IMR-90 (cell line): ENCODE measurements at regions not wholly inside any gene's neighbourhood (a gene's known extent, or its start where the extent isn't known, plus 50 kb on each side); places are given as distances from the start of the nearest gene placed in this dataset.

Experiments
- ATAC-seq: fragments of 200-7000 bp; cut with Tn5 transposase; 2 replicates; pipeline ENCODE4 v1.9.1; 2020; ENCODE audit warnings: low read depth, mild to moderate bottlenecking, moderate library complexity
- BruUV-seq: library from RNA; stranded (reverse); fragments of 400-500 nt; replicated peaks from 2 replicates; lab custom pipeline; 2021; lab: Mats Ljungman, UMichigan
- CTCF ChIA-PET: fragments of 300-600 bp; formaldehyde crosslinking; extraction: SDS; loops from one replicate; lab custom pipeline; 2021; ENCODE audit warnings: antibody characterized with exemption; lab: Yijun Ruan, JAX
- POLR2A ChIA-PET: fragments of 300-600 bp; sonication (Branson Sonifier 250); formaldehyde crosslinking; loops from one replicate; lab custom pipeline; 2022; ENCODE audit warnings: antibody characterized with exemption; ENCODE audit not compliant: unreplicated experiment; lab: Charles Lee
- DNase-seq: peaks from one replicate; pipeline ENCODE4 v3.0.0; 2013
- H2AFZ ChIP-seq: replicated peaks from 2 replicates; pipeline ENCODE3; 2013; ENCODE audit warnings: low read length, mild to moderate bottlenecking; ENCODE audit not compliant: poor library complexity
- H2AK5ac ChIP-seq: 2 replicates; pipeline ENCODE4 v1.6.1; 2013; ENCODE audit warnings: low read depth, low read length, inconsistent platforms
- H2AK9ac ChIP-seq: replicated peaks from 2 replicates; pipeline ENCODE3; 2013; ENCODE audit warnings: mild to moderate bottlenecking, low read depth, low read length, moderate library complexity; ENCODE audit not compliant: poor library complexity
- H2BK120ac ChIP-seq: 2 replicates; pipeline ENCODE4 v1.6.1; 2013; ENCODE audit warnings: low read depth, low read length, inconsistent platforms
- H2BK15ac ChIP-seq: 3 replicates; pipeline ENCODE4 v1.6.1; 2013; ENCODE audit warnings: low read depth, low read length, inconsistent platforms
- H2BK20ac ChIP-seq: 2 replicates; pipeline ENCODE4 v1.6.1; 2013; ENCODE audit warnings: low read depth, mild to moderate bottlenecking, inconsistent platforms, low read length, moderate library complexity
- H2BK5ac ChIP-seq: 2 replicates; pipeline ENCODE4 v1.6.1; 2013; ENCODE audit warnings: mild to moderate bottlenecking, low read depth, low read length, inconsistent platforms; ENCODE audit not compliant: poor library complexity, severe bottlenecking
- H3K14ac ChIP-seq: replicated peaks from 2 replicates; pipeline ENCODE4 v1.6.1; 2013; ENCODE audit warnings: low read depth, low read length, inconsistent platforms
- H3K18ac ChIP-seq: 2 replicates; pipeline ENCODE4 v1.6.1; 2013; ENCODE audit warnings: low read depth, low read length, control low read depth
- H3K23ac ChIP-seq: 2 replicates; pipeline ENCODE4 v1.6.1; 2013; ENCODE audit warnings: low read depth, low read length, inconsistent platforms
- H3K27ac ChIP-seq: 2 replicates; pipeline ENCODE4 v1.5.1; 2013; ENCODE audit warnings: mild to moderate bottlenecking, control low read depth, low read length; ENCODE audit not compliant: insufficient read depth
- H3K27me3 ChIP-seq: 2 replicates; pipeline ENCODE4 v1.6.1; 2013; ENCODE audit warnings: low read length; ENCODE audit not compliant: control insufficient read depth, insufficient read depth
- H3K36me3 ChIP-seq: 2 replicates; pipeline ENCODE4 v1.6.1; 2013; ENCODE audit warnings: low read length, mixed read lengths; ENCODE audit not compliant: control insufficient read depth, insufficient read depth
- H3K4ac ChIP-seq: 2 replicates; pipeline ENCODE4 v1.6.1; 2013; ENCODE audit warnings: low read depth, low read length, inconsistent platforms
- H3K4me1 ChIP-seq: 2 replicates; pipeline ENCODE4 v1.6.1; 2013; ENCODE audit warnings: low read length, mixed read lengths; ENCODE audit not compliant: control insufficient read depth, insufficient read depth
- H3K4me2 ChIP-seq: 2 replicates; pipeline ENCODE4 v1.6.1; 2013; ENCODE audit warnings: low read depth, mild to moderate bottlenecking, control low read depth, low read length, moderate library complexity
- H3K4me3 ChIP-seq: 2 replicates; pipeline ENCODE4 v1.5.1; 2013; ENCODE audit warnings: low read depth, mild to moderate bottlenecking, control low read depth, low read length, moderate library complexity; ENCODE audit not compliant: insufficient read depth
- H3K56ac ChIP-seq: 2 replicates; pipeline ENCODE4 v1.6.1; 2013; ENCODE audit warnings: low read length, inconsistent platforms; ENCODE audit not compliant: insufficient read depth; ENCODE audit errors: extremely low read depth
- H3K79me1 ChIP-seq, 2 experiments: 2 replicates each; pipeline ENCODE4 v1.6.1; 2013; ENCODE audit warnings: low read length in 2 of 2, inconsistent platforms in 1 of 2, low read depth in 1 of 2
- H3K9ac ChIP-seq: 2 replicates; pipeline ENCODE4 v1.6.1; 2013; ENCODE audit warnings: low read depth, low read length, control low read depth
- H3K9me1 ChIP-seq: 2 replicates; pipeline ENCODE4 v1.6.1; 2013; ENCODE audit warnings: low read length, inconsistent platforms; ENCODE audit not compliant: insufficient read depth
- H3K9me3 ChIP-seq: 2 replicates; pipeline ENCODE4 v1.6.1; 2013; ENCODE audit warnings: low read length; ENCODE audit not compliant: control insufficient read depth, insufficient read depth
- H4K20me1 ChIP-seq: 2 replicates; pipeline ENCODE4 v1.6.1; 2013; ENCODE audit warnings: low read length, inconsistent platforms; ENCODE audit not compliant: insufficient read depth
- H4K5ac ChIP-seq: 2 replicates; pipeline ENCODE4 v1.6.1; 2013; ENCODE audit warnings: mild to moderate bottlenecking, low read depth, low read length, control low read depth
- H4K8ac ChIP-seq, 2 experiments: 2 replicates each; pipeline ENCODE4 v1.6.1; 2013; ENCODE audit warnings: low read depth in 2 of 2, low read length in 2 of 2, control low read depth in 1 of 2, inconsistent platforms in 1 of 2
- H4K91ac ChIP-seq: 2 replicates; pipeline ENCODE4 v1.6.1; 2013; ENCODE audit warnings: low read depth, low read length, inconsistent platforms; ENCODE audit not compliant: insufficient read depth
- ELK1 ChIP-seq: fragments of 150-350 bp; IDR thresholded peaks from 2 replicates; pipeline ENCODE4 v1.6.1; 2016; ENCODE audit warnings: low read depth, mild to moderate bottlenecking, low read length, moderate library complexity, borderline replicate concordance
- MXI1 ChIP-seq: IDR thresholded peaks from 2 replicates; pipeline ENCODE4 v1.6.1; 2012; ENCODE audit warnings: low read depth, mild to moderate bottlenecking, low read length, moderate library complexity, borderline replicate concordance
- WGBS, 2 experiments: methylation state at CpG; one replicate each; pipeline versions ENCODE4 v1.1.5 to v1.1.7; 2013; ENCODE audit warnings: missing lambda C conversion rate in 2 of 2; ENCODE audit not compliant: insufficient read length in 1 of 2; ENCODE audit errors: extremely low coverage in 2 of 2; 5-methylcytosine and 5-hydroxymethylcytosine counted together
- dilution Hi-C: fragments of 300-500 bp; cut with HindIII; formaldehyde crosslinking; loops from one replicate; pipeline ENCODE4 v1.14.3; 2018; ENCODE audit warnings: low sequenced_read_pairs; ENCODE audit not compliant: unreplicated experiment
- in situ Hi-C: fragments of 300-500 bp; cut with MboI; formaldehyde crosslinking; loops from 3 replicates; pipeline ENCODE4 v1.14.3; 2019; ENCODE audit warnings: low sequenced_read_pairs, inconsistent platforms, mixed read lengths
- intact Hi-C: fragments of 100-400 bp; cut with micrococcal nuclease; formaldehyde crosslinking; loops from 2 replicates; pipeline ENCODE4 v1.10.0; 2022

DNA sequence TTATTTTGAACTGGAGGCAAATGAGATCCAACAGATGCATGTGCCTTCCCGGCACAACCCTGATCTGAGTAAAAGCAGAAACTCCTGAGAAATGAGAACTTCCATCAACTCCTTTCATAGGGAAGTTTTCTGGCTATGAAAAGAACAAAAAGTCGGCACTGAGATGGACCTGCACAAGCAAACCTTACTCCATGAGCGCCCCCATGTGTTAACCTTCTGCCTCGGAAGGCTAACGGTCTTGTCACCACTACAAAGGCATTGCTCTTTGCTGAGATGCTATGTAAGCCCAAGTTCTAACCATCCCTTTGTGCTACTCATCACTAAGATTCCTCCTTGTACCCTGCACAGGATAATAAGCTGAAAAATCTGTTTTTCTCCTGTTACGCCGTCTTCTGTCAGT is 57.3 kb upstream of the SULT1C3 start:
- Histone ChIP-seq H3K4me2 (no peak overlapping the region), H2BK15ac (no peak overlapping the region), H2BK5ac (no peak overlapping the region), H3K4ac (no peak overlapping the region), H3K9me3 (no peaks in the 10 kb centered on the region), H3K18ac (no peak overlapping the region), H2BK120ac (no peak overlapping the region), H4K8ac (no peak overlapping the region), H3K9me1 (no peaks in the 10 kb centered on the region), H3K79me1 (no peaks in the 10 kb centered on the region), H2AK9ac (no peak overlapping the region), H3K27me3 (no peaks in the 10 kb centered on the region), H2AFZ (no peak overlapping the region), H3K4me3 (no peak overlapping the region), H3K9ac (no peak overlapping the region), H2AK5ac (no peak overlapping the region), H4K20me1 (no peaks in the 10 kb centered on the region), H3K56ac (no peak overlapping the region), H2BK20ac (no peak overlapping the region), H3K23ac (no peak overlapping the region), H3K14ac (no peak overlapping the region), H4K5ac (no peak overlapping the region), H4K91ac (no peak overlapping the region), H3K27ac (no peak overlapping the region), H3K36me3 (no peaks in the 10 kb centered on the region), H3K4me1 (no peaks in the 10 kb centered on the region)
- TF ChIP-seq ELK1 (no peak), MXI1 (no peak)
- WGBS, 2 experiments = no CpG with 5 or more reads among the region's 7 CpGs
- BruUV-seq = no TSS peak
- dilution Hi-C loops = no loop called here
- ChIA-PET POLR2A (no interaction called here), CTCF (interaction anchor here (0.7 kb wide), 1 partner anchor 30 kb away, joined by 3 read pairs; no protein-coding TSS in a partner anchor)
- in situ Hi-C loops = loop anchor here (25.0 kb wide), 1 partner anchor 1545 kb away; no protein-coding TSS in a partner anchor
- DNase-seq (no peak), ATAC-seq (no peak)
- intact Hi-C loops = loop anchor here (5.0 kb wide), 1 partner anchor 1545 kb away; no protein-coding TSS in a partner anchor
